HG02938 (cell line): ENCODE measurements at regions not wholly inside any gene's neighbourhood (a gene's known extent, or its start where the extent isn't known, plus 50 kb on each side); places are given as distances from the start of the nearest gene placed in this dataset.
"Not testable (repeated sequence)": the region's sequence is repeated elsewhere in the genome, so short reads cannot be mapped to it uniquely, and the experiment has no call there.

Experiments used
- ATAC-seq: cut with Tn5 transposase; IDR thresholded peaks from one replicate; pipeline ENCODE4 v1.9.1; 2021; ENCODE audit warnings: mild to moderate bottlenecking, moderate library complexity; ENCODE audit not compliant: unreplicated experiment

- ATAC-seq, result no peak
Measured at GRCh38 chr16:16930309-16931000, 540.3 kb downstream of the XYLT1 start.

- no peak for ATAC-seq
Measured at GRCh38 chr16:16933861-16934260, 536.9 kb downstream of the XYLT1 start.

GRCh38 chr16:16934660-16935059 is 536.1 kb downstream of the XYLT1 start:
- ATAC-seq, result no peak

- ATAC-seq, result not testable (repeated sequence)
Measured at GRCh38 chr16:16935909-16936308, 534.9 kb downstream of the XYLT1 start.

- no peak for ATAC-seq
Measured at GRCh38 chr16:16937576-16937975, 533.2 kb downstream of the XYLT1 start.

- no peak for ATAC-seq
Measured at GRCh38 chr16:16938009-16938408, 532.8 kb downstream of the XYLT1 start.

- no peak for ATAC-seq
Measured at GRCh38 chr16:16938980-16939379, 531.8 kb downstream of the XYLT1 start.

GRCh38 chr16:16940351-16940750 is 530.4 kb downstream of the XYLT1 start:
- ATAC-seq, result no peak

- ATAC-seq, result not testable (repeated sequence)
Measured at GRCh38 chr16:16942849-16943248, 527.9 kb downstream of the XYLT1 start.

GRCh38 chr16:16945207-16945606 is 525.6 kb downstream of the XYLT1 start:
- no peak for ATAC-seq

GRCh38 chr16:16956376-16956775 is 514.4 kb downstream of the XYLT1 start:
- ATAC-seq, result no peak

- no peak for ATAC-seq
Measured at GRCh38 chr16:16960785-16961184, 510.0 kb downstream of the XYLT1 start.

- no peak for ATAC-seq
Measured at GRCh38 chr16:16966439-16966838, 504.3 kb downstream of the XYLT1 start.

GRCh38 chr16:16971042-16971441 is 499.7 kb downstream of the XYLT1 start:
- no peak for ATAC-seq

GRCh38 chr16:16972831-16973230 is 497.9 kb downstream of the XYLT1 start:
- no peak for ATAC-seq

GRCh38 chr16:16973707-16974591 is 496.8 kb downstream of the XYLT1 start:
- ATAC-seq, result no peak

GRCh38 chr16:16982614-16983013 is 488.1 kb downstream of the XYLT1 start:
- no peak for ATAC-seq

- ATAC-seq, result no peak
Measured at GRCh38 chr16:16983582-16983981, 487.2 kb downstream of the XYLT1 start.

GRCh38 chr16:16984091-16984490 is 486.7 kb downstream of the XYLT1 start:
- not testable (repeated sequence) for ATAC-seq

- ATAC-seq, result no peak
Measured at GRCh38 chr16:16985707-16986106, 485.1 kb downstream of the XYLT1 start.

- ATAC-seq, result no peak
Measured at GRCh38 chr16:16988963-16989362, 481.8 kb downstream of the XYLT1 start.

GRCh38 chr16:16989368-16989767 is 481.4 kb downstream of the XYLT1 start:
- ATAC-seq, result no peak
